ENCODE measurements at regions not wholly inside any gene's neighbourhood (a gene's known extent, or its start where the extent isn't known, plus 50 kb on each side); places are given as distances from the start of the nearest gene placed in this dataset.
"Not testable (repeated sequence)": the region's sequence is repeated elsewhere in the genome, so short reads cannot be mapped to it uniquely, and the experiment has no call there.

DNA sequence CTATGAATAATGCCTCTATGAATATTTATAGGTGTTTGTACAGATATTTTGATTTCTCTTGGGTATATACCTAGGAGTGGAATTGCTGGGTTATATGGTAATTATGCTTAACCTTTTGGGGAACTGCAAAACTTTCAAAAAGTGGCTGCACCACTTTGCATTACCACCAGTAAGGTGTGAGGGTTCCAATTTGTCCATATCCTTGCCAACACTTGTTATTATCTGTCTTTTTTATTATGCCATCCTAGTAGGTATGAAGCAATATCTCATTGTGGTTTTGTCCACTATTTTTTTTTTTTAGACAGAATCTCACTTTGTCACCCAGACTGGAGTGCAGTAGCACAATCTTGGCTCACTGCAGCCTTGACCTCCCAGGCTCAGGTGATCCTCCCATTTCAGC, 112.2 kb upstream of the FBXO11 start:
- no peak for DNase-seq
- TF ChIP-seq GATA1 (IDR thresholded peaks at IDR 0.05; ENCODE audit: low read depth, low read length) (no peak), POLR2A (IDR thresholded peaks at IDR 0.05; ENCODE audit: low read length) (no peak)

DNA sequence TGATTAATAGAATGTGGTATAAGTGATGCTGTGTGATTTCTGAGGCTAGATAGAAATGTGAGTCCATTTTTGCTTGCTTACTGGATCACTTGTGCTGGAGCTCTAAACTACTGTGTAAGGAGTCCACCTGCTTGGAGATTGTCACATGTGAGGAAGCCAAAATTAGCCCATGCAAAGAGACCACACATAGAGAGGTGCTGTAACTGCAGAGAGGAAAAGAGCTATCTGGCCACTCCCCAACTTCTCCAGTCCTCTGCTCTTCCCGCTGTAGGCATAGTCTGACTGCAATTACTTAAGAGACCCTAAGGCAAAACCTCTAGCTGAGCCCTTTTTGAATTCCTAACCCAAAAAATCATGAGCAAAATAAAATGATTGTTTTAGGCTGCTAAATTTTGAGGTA, 120.6 kb upstream of the FBXO11 start:
- TF ChIP-seq GATA1 (IDR thresholded peaks at IDR 0.05; ENCODE audit: low read depth, low read length) (no peak), POLR2A (IDR thresholded peaks at IDR 0.05; ENCODE audit: low read length) (no peak)
- no peak for DNase-seq

DNA sequence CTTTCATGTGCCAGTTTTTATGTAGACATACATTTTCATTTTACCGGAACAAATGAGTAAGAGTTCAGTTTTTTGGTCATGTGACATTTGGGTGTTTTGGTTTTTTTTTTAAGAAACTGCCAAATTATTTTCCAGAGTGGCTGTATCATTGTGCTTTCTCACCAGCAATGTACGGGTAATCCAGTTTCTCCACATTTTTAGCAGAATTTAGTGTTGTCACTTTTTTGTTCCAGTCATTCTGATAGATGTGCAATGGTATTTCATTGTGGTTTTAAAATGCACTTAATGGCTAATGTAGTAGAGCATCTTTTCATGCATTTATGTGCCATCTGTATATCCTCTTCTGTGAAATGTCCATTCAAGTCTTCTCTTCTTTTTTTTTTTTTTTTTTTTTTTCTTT, 126.5 kb upstream of the FBXO11 start:
- TF ChIP-seq GATA1 (IDR thresholded peaks at IDR 0.05; ENCODE audit: low read depth, low read length) (no peak), POLR2A (IDR thresholded peaks at IDR 0.05; ENCODE audit: low read length) (no peak)
- no peak for DNase-seq

DNA sequence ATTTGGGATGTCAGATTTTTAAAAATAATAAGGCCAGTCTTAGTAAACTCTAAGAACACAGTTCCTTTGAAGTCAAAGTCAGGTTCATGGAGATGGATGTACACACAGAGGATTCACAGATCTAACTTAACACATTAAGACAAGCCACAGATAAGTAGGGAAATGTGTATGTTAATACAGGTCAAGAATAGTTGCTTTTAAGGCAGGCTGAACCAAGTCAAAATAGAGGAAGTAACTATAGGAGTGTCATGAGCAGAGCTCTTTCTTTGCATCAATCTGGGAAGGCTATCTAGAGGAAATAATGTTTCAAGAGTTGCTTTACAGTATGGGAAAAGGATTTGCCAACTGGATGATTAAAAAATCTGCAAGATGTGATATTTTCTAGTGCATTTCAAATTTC, 128.0 kb upstream of the FBXO11 start:
- no peak for DNase-seq
- TF ChIP-seq POLR2A (IDR thresholded peaks at IDR 0.05; ENCODE audit: low read length), result no peak

DNA sequence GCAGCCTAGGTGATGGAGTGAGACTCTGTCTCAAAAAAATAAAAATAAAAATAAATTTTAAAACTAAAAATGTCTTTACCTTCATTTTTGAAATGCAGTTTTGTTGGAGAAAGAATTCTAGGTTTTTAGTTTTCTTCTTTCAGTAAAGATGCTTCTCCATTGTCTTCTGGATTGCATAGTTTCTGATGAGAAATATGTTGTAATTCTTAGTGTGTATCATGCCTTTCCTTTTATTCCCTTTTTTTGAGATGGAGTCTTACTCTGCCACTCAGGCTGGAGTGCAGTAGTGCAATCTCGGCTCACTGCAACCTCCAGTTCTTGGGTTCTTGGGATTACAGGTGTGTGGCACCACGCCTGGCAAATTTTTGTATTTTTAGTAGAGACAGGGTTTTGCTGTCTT, 130.0 kb upstream of the FBXO11 start:
- no peak for TF ChIP-seq GATA1 (IDR thresholded peaks at IDR 0.05; ENCODE audit: low read depth, low read length)
- no peak for TF ChIP-seq POLR2A (IDR thresholded peaks at IDR 0.05; ENCODE audit: low read length)
- no peak for DNase-seq

DNA sequence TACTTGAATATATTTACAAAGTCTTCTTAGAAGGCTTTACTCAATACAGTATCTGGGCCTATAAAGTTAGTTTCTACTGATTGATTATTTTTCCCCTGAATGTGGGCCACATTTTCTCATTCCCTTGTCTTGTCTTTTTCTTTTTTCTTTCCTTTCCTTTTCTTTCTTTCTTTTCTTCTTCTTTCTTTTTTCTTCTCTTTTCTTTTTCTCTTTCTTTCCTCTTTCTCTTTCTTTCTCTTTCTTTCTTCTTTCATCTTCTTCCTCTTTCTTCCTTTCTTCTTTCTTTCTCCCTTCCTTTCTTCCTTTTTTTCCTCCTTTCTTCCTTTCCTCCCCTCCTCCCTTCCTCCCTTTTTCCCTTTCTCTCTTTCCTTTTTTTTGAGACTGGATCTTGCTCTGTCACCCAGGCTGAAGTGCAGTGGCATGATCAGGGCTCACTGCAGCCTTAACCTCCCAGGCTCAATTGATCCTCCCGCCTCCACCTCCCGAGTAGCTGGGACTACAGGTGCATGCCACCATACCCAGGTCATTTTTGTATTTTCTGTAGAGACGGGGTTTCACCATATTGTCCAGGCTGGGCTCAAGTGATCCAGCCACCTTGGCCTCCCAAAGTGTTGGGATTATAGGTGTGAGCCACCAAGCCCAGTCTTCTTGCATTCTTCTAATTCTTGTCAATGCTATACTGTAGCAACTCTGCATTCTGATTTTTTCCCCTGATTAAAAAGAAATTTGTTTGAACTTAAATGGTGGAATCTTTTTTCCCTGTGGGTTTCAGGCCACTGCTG, 133.1 kb upstream of the FBXO11 start:
- TF ChIP-seq POLR2A (IDR thresholded peaks at IDR 0.05; ENCODE audit: low read length) (no peak), GATA1 (IDR thresholded peaks at IDR 0.05; ENCODE audit: low read depth, low read length) (no peak)
- no peak for DNase-seq

DNA sequence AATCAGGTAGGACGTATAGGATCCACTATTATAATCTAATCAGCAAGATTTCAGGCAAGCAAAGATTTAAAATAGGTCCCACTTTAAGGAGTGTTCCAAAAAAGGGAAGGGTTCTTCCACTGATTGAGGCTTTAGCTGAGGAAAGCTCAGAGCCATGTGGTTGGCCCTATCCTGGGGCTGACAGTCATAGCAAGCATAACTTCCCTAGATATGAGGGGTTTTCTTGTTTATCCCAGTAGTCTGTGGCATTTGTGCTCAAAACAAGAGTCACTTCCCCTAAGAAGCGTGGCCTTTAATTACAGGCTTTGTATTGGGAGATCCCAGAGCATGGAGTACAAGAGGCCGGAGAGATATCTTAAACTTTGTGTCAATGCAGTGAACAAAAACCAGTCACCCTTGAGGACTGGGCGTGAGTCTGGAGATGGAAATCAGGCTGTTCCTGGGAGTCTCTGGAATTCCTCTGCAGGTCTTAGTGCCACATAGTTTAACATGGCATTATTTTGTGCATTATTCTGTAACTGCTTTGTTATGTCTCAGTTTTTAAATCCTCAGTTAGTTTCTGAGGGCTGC, 136.9 kb upstream of the FBXO11 start:
- no peak for DNase-seq
- no peak for TF ChIP-seq GATA1 (IDR thresholded peaks at IDR 0.05; ENCODE audit: low read depth, low read length)
- TF ChIP-seq POLR2A (IDR thresholded peaks at IDR 0.05; ENCODE audit: low read length), result no peak

DNA sequence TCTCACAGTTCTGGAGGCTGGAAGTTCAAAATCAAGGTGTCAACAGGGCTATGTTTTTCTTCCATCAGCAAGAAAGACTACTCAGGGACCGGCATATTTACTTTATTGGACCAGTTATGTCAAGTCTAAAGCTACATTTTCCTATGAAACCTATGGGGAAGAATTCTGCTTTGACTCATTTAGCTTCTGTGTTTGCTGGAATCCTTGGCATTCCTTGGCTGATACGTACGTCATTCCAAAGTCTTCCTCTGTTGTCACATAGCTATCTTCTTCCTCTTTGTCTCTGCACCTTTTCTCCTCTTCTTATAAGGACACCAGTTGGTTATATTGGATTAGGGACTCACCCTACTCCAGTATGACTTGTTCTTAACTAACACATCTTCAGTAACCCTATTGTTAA, 137.4 kb upstream of the FBXO11 start:
- no peak for DNase-seq
- TF ChIP-seq GATA1 (IDR thresholded peaks at IDR 0.05; ENCODE audit: low read depth, low read length) (no peak), POLR2A (IDR thresholded peaks at IDR 0.05; ENCODE audit: low read length) (no peak)

DNA sequence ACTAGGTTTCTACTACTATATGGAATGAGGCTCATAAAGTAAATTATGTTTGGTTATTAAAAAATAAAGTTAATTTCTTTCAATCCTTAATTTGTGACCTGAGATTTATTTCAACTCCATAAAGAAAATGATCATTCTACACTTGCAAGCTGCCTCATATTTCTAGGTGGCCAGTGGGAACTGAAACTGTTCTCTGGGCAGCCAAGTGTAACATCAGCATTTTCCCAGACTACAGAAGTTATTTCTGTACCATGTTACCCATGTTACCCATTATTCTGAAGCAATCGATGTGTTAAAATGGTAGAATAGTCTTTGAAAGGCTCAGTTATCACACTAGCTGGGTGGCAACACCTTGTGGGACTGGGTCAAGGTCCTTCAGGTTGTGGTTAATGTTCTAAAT, 139.3 kb upstream of the FBXO11 start:
- no peak for TF ChIP-seq POLR2A (IDR thresholded peaks at IDR 0.05; ENCODE audit: low read length)
- TF ChIP-seq GATA1 (IDR thresholded peaks at IDR 0.05; ENCODE audit: low read depth, low read length), result no peak
- DNase-seq, result no peak

DNA sequence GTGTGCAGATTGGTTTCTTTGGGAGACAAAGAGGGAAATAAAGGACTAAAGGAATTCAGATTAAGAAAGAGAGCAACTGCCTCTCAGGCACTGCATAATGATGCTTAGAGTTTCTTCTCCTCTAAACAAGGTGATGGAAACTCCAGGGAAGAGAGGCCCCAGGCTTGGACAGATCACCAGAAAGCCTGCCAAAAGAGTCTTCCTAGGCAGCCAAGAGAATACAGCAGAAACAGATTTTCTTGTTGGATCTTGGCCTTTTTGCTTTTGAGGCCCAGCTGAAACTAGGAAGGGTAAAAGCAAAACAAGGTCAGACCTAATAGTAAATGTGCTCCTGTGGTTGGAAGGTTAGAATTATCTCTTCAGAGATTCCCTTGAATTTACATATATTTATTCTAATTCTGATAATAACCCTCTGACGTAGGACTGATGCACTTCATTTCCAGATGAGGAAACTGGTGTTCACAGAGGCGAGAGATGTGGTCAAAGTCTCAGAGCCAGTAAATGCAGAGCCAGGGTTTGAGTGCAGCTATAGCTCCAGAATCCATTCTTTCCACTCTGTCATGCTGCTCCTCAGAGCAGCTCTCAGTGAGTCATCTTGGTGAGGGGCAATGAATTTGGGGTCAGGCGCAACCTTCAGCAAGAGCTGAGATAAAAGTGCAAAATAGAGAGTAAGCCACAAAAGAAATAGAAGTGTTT, 142.3 kb upstream of the FBXO11 start:
- no peak for TF ChIP-seq POLR2A (IDR thresholded peaks at IDR 0.05; ENCODE audit: low read length)
- TF ChIP-seq GATA1 (IDR thresholded peaks at IDR 0.05; ENCODE audit: low read depth, low read length), result no peak
- DNase-seq, result no peak

DNA sequence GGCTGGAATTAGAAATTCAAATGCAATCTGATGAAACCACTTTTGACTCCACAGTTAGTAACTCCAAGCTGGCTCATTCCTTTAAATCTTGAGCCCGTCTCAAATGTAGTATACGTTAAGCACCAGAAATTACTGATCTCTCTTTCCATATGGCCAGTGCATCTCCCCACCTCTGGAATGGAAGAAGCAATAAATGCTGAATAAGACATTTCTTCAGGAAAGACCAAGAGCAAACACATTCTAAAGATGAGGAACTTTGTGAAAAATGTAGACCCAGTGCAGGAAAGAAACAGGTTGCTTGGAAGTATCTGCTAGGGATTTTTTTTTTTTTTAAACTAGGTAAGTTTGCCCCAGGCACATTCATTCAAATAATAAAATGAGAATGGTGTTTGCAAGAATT, 143.1 kb upstream of the FBXO11 start:
- TF ChIP-seq GATA1 (IDR thresholded peaks at IDR 0.05; ENCODE audit: low read depth, low read length) (no peak), POLR2A (IDR thresholded peaks at IDR 0.05; ENCODE audit: low read length) (no peak)
- DNase-seq, result no peak

DNA sequence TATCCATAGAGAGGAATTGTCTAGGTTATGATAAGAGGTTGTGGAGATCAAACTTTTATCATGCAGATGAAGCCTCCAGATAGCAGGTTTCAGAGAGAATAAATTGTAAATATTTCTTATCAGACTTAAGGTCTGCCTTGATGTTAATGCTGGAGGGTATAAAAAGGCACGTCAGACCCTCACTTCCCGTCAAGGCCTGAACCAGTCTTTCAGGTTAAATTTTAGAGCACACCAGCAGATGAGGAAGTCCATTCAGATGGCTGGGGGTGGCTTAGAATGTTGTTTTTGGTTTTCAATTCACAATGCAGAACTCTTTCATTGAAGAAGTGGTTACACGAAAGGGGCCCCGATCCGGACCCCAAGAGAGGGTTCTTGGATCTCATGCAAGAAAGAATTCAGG, 144.4 kb upstream of the FBXO11 start:
- TF ChIP-seq POLR2A (IDR thresholded peaks at IDR 0.05; ENCODE audit: low read length) (no peak), GATA1 (IDR thresholded peaks at IDR 0.05; ENCODE audit: low read depth, low read length) (no peak)
- DNase-seq, result no peak

DNA sequence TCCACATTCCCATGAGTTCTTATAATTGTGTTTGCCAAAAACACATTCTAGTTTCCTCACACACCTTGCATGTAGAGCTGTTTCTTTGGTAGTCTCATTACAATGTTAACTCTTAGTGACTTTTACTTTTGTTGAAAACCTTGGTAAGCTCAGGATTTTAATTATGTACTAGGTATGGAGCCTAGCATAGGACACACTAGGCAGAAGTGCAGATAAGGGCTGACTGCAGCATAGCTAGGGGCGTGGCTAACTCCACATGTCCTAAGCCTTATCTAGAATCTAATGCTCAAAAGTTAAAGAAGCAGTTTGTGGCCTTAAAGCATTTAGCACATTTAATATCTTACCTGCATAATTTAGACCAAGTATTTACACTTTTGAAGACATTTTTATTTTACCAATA, 153.7 kb upstream of the FBXO11 start:
- no peak for TF ChIP-seq POLR2A (IDR thresholded peaks at IDR 0.05; ENCODE audit: low read length)
- no peak for TF ChIP-seq GATA1 (IDR thresholded peaks at IDR 0.05; ENCODE audit: low read depth, low read length)

DNA sequence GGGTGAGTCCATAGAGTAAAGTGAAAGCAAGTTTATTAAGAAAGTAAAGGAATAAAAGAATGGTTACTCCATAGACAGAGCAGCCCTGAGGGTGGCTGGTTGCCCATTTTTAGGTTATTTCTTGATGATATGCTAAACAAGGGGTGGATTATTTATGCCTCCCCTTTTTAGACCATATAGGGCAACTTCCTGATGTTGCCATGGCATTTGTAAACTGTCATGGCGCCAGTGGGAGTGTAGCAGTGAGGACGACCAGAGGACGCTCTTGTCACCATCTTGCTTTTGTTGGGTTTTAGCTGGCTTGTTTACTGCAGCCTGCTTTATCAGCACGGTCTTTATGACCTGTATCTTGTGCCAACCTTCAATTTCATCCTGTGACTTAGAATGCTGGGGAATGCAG, 155.4 kb upstream of the FBXO11 start:
- DNase-seq, result not testable (repeated sequence)

More for the DNA sequence above, 153.7 kb upstream of the FBXO11 start:
- DNase-seq, result peak; percentile 70 to 78

DNA sequence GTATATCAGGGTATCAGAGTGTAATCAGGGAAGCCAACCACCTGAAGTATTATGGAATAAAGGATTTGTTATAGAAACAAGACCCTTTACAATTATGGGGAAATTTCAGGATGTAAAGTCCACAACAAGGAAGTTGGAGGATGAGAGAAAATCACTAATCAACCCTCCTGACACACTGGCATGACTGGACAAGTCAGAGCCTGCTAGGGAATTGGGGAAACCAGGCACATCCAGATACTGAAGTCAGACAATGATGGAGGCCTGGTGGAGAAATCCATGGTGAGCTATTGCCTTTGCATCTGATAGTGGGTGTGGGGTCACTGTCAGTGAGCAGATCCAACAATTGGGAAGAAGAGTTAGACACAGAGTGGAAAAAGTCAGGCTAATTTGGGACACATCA, 158.8 kb upstream of the FBXO11 start:
- TF ChIP-seq GATA1 (IDR thresholded peaks at IDR 0.05; ENCODE audit: low read depth, low read length), result no peak
- no peak for TF ChIP-seq POLR2A (IDR thresholded peaks at IDR 0.05; ENCODE audit: low read length)
- DNase-seq, result no peak
